ENCODE measurements at regions not wholly inside any gene's neighbourhood (a gene's known extent, or its start where the extent isn't known, plus 50 kb on each side); places are given as distances from the start of the nearest gene placed in this dataset.
"Not testable (repeated sequence)": the region's sequence is repeated elsewhere in the genome, so short reads cannot be mapped to it uniquely, and the experiment has no call there.

GRCh38 chr7:150033711-150034110 is 159.9 kb downstream of the ATP6V0E2 start:
- not testable (repeated sequence) for H3K4me3 Mint-ChIP-seq (ENCODE audit: unreplicated experiment); H3K27me3 Mint-ChIP-seq (ENCODE audit: unreplicated experiment); DNase-seq; H3K4me1 Mint-ChIP-seq (ENCODE audit: low read depth, unreplicated experiment); H3K36me3 Mint-ChIP-seq (ENCODE audit: unreplicated experiment); H3K27ac Mint-ChIP-seq (ENCODE audit: unreplicated experiment); H3K9me3 Mint-ChIP-seq (ENCODE audit: unreplicated experiment)

GRCh38 chr7:150035769-150036168 is 162.0 kb downstream of the ATP6V0E2 start:
- not testable (repeated sequence) for H3K9me3 Mint-ChIP-seq (ENCODE audit: unreplicated experiment); H3K27me3 Mint-ChIP-seq (ENCODE audit: unreplicated experiment); H3K27ac Mint-ChIP-seq (ENCODE audit: unreplicated experiment); H3K4me3 Mint-ChIP-seq (ENCODE audit: unreplicated experiment); DNase-seq; H3K36me3 Mint-ChIP-seq (ENCODE audit: unreplicated experiment); H3K4me1 Mint-ChIP-seq (ENCODE audit: low read depth, unreplicated experiment)

- H3K9me3 Mint-ChIP-seq (ENCODE audit: unreplicated experiment); H3K27ac Mint-ChIP-seq (ENCODE audit: unreplicated experiment); H3K4me3 Mint-ChIP-seq (ENCODE audit: unreplicated experiment); DNase-seq; H3K4me1 Mint-ChIP-seq (ENCODE audit: low read depth, unreplicated experiment); H3K36me3 Mint-ChIP-seq (ENCODE audit: unreplicated experiment); H3K27me3 Mint-ChIP-seq (ENCODE audit: unreplicated experiment): not testable (repeated sequence)
These were observed 165.3 kb downstream of the ATP6V0E2 start for GRCh38 chr7:150039061-150039460.

GRCh38 chr7:150042281-150042680 is 168.5 kb downstream of the ATP6V0E2 start:
- not testable (repeated sequence) for H3K27ac Mint-ChIP-seq (ENCODE audit: unreplicated experiment); H3K27me3 Mint-ChIP-seq (ENCODE audit: unreplicated experiment); H3K4me3 Mint-ChIP-seq (ENCODE audit: unreplicated experiment); H3K4me1 Mint-ChIP-seq (ENCODE audit: low read depth, unreplicated experiment); H3K36me3 Mint-ChIP-seq (ENCODE audit: unreplicated experiment); H3K9me3 Mint-ChIP-seq (ENCODE audit: unreplicated experiment); DNase-seq

- H3K36me3 Mint-ChIP-seq (ENCODE audit: unreplicated experiment); H3K27ac Mint-ChIP-seq (ENCODE audit: unreplicated experiment); H3K9me3 Mint-ChIP-seq (ENCODE audit: unreplicated experiment); H3K4me1 Mint-ChIP-seq (ENCODE audit: low read depth, unreplicated experiment); H3K27me3 Mint-ChIP-seq (ENCODE audit: unreplicated experiment); DNase-seq; H3K4me3 Mint-ChIP-seq (ENCODE audit: unreplicated experiment): not testable (repeated sequence)
These were observed 171.0 kb downstream of the ATP6V0E2 start for GRCh38 chr7:150044771-150045170.

- not testable (repeated sequence) for H3K4me1 Mint-ChIP-seq (ENCODE audit: low read depth, unreplicated experiment); H3K9me3 Mint-ChIP-seq (ENCODE audit: unreplicated experiment); H3K4me3 Mint-ChIP-seq (ENCODE audit: unreplicated experiment); H3K27ac Mint-ChIP-seq (ENCODE audit: unreplicated experiment); DNase-seq; H3K27me3 Mint-ChIP-seq (ENCODE audit: unreplicated experiment); H3K36me3 Mint-ChIP-seq (ENCODE audit: unreplicated experiment)
These were observed 171.8 kb downstream of the ATP6V0E2 start for GRCh38 chr7:150045596-150045995.

GRCh38 chr7:150046290-150047194 is 172.8 kb downstream of the ATP6V0E2 start:
- not testable (repeated sequence) for DNase-seq; H3K9me3 Mint-ChIP-seq (ENCODE audit: unreplicated experiment); H3K4me1 Mint-ChIP-seq (ENCODE audit: low read depth, unreplicated experiment); H3K36me3 Mint-ChIP-seq (ENCODE audit: unreplicated experiment); H3K27ac Mint-ChIP-seq (ENCODE audit: unreplicated experiment); H3K27me3 Mint-ChIP-seq (ENCODE audit: unreplicated experiment)
- H3K4me3 Mint-ChIP-seq (ENCODE audit: unreplicated experiment), result peak overlapping the region; percentile 80

- H3K4me1 Mint-ChIP-seq (ENCODE audit: low read depth, unreplicated experiment); H3K27ac Mint-ChIP-seq (ENCODE audit: unreplicated experiment); H3K9me3 Mint-ChIP-seq (ENCODE audit: unreplicated experiment); H3K36me3 Mint-ChIP-seq (ENCODE audit: unreplicated experiment); H3K27me3 Mint-ChIP-seq (ENCODE audit: unreplicated experiment): not testable (repeated sequence)
- H3K4me3 Mint-ChIP-seq (ENCODE audit: unreplicated experiment), result peak overlapping the region; percentile 80
- DNase-seq, result peak; percentile 41
These were observed 173.6 kb downstream of the ATP6V0E2 start for GRCh38 chr7:150047329-150047728.

- H3K27me3 Mint-ChIP-seq (ENCODE audit: unreplicated experiment), result not testable (repeated sequence)
These were observed 174.0 kb downstream of the ATP6V0E2 start for GRCh38 chr7:150047772-150048171.

More at GRCh38 chr7:150047772-150048171, 174.0 kb downstream of the ATP6V0E2 start:
- peak overlapping the region; percentile 73 for H3K4me3 Mint-ChIP-seq (ENCODE audit: unreplicated experiment)
- not testable (repeated sequence) for DNase-seq; H3K9me3 Mint-ChIP-seq (ENCODE audit: unreplicated experiment); H3K4me1 Mint-ChIP-seq (ENCODE audit: low read depth, unreplicated experiment); H3K36me3 Mint-ChIP-seq (ENCODE audit: unreplicated experiment); H3K27ac Mint-ChIP-seq (ENCODE audit: unreplicated experiment)

Measured in glutamatergic neuron (in vitro differentiated cells).